ENCODE measurements at regions not wholly inside any gene's neighbourhood (a gene's known extent, or its start where the extent isn't known, plus 50 kb on each side); places are given as distances from the start of the nearest gene placed in this dataset.

DNA sequence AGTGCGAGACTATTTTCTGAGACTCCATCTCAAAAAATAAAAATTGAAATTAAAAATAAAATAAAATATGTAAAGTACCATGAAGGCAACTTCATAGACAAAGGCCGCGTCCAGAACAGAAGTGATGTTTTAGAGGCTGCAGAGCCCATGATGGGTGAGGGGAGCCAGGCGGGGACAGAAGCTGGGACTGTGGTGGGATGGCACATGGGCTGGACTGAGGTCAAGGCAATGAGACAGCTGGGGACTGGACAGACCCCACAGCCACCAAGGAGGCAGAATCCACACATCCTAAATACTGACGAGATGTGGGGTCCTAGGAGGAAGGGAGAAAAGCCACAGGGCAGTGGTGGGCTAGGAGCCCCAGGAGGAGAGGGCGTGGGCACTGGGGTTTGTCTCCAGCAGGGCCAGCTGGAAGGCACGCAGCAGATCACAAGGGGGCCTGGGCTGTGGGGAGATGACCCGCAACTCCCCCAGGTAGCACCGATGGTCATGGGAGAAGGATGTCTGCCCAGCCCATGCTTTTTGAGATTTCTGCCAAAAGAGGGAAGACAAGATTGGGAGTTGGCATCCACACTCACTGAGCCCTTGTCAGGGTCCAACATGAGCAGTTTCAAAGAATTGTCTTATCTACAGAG is 74.3 kb downstream of the KCNF1 start:
- no peak for DNase-seq

DNA sequence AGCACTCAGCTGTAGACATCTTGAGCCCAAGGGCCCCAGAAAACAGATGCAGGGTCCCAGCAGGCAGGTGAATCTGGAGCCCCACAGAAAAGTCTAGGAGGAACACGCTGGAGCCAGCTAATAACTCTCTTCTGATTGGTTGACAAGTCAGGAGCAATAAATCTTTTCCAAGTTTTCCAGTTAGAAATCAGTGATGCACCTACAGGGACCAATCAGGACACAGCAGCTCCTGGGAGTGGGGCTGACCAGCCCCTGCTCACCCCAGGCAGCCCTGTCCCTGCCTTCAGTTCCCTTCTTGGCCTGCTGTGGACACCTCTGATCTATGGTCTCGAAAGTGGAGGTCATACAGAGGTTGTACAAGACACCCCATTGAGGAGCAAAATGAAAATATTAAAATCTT is 75.7 kb downstream of the KCNF1 start:
- no peak for DNase-seq

DNA sequence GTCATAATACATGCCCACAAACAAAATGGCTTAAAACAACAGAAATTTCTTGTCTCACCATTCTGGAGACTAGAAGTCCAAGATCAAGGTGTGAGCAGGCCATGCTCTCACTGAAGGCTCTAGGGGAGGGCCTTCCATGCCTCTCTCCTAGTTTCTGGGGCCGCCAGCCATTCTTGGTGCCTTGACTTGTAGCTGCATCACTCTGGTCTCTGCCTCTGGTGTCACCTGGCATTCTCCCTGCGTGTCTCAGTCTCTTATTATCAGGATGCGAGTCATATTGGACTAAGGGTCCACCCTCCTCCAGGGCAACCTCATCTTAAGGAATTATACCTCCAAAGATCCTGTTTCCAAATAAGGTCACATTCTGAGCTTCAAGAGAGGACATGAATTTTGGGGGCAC is 76.1 kb downstream of the KCNF1 start:
- DNase-seq, result no peak

DNA sequence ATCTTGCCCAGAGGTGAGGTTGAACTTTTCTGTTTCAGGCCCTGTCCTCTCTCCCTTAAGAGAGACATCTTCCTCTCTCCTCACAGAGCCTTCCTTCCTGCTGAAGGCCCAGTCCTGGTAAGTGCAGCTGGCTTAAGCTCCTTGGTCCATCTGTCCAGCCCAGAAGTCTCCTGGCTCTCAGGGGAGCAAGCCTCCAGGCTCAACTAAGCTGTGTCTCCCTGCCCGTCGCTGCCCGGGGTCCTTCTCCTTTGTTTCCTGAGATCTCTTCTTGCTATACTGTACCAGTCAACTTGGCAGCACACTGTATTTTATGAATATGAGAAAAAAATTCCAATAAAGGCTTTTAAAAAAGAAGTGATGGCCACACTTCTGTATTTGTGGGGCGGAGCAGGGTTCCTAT is 77.4 kb downstream of the KCNF1 start:
- no peak for DNase-seq

DNA sequence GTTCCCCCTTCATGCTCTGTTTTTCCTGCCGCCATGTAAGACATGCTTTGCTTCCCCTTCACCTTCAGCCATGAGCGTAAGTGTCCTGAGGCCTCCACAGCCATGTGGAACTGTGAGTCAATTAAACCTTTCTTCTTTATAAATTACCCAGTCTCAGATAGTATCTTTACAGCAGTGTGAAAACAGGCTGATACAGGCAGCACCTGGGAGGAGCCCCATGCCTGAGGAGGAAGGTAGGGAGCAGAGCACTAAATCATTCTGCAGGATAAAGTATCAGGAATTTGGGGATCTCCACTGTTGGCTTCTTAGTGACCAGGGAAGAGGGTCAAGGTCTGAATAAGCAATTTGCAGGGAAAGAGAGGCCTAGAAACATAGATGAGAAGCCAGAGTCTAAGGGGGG is 78.0 kb downstream of the KCNF1 start:
- DNase-seq, result no peak

DNA sequence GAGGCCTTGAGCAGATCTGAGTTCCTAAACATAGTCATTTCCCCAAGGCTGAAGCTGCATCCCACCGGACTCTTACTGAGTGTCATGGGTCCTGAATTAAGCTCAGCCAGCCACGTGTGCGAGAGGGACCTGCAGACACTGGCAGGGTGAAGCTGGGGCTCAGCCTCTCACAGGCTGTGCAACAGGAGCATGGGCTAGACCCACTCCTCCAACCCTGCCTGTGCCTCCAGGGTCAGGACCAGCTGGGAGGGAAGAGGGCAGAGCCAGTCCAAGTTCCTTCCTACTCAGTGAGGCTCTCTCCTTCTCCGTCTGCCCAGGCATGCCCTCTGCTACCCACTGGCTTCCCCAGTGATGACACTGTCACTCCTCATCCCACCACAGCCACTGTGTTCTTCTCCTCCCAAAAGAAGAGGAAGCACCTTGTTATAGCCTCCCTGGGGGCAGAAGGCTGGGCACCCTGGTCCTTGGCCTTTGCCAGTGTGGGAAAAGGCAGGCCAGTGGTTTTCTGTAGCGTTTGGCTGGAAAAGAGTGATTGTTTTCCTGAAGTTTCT is 78.9 kb downstream of the KCNF1 start:
- DNase-seq, result no peak

DNA sequence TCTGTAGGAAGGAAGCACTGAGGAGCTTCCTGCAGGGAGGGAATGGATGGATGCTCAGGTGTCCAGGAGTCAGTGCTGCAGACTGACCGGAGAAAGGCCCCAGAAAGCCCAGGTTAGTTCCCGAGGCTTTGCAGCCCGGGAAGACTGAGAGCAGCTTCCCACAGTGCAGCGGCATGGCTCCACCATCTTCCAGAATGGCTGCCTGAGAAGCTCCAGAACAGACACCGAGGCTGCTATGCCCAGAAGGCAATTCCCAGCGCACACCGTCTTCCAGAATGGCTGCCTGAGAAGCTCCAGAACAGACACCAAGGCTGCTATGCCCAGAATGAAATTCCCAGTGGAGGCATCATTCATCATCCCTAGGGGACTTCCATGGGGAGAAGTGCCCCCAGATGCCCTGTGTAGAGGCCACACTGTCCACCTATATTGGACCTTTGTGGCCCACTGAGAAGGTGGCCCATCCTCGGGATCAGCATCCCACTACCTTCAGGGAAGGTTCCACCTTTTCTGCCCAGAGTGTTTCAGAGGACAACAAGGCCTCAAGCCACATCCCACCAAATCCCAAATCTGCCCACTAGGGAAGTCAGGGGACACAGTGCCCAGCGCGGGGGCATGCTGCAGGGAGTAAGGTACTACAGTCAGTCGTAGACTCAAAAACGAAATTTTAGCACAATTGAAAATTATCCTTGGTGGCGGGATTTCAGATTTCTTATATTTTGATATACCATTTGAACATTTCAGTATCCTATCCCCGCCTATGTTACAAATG is 80.5 kb downstream of the KCNF1 start:
- DNase-seq, result no peak

DNA sequence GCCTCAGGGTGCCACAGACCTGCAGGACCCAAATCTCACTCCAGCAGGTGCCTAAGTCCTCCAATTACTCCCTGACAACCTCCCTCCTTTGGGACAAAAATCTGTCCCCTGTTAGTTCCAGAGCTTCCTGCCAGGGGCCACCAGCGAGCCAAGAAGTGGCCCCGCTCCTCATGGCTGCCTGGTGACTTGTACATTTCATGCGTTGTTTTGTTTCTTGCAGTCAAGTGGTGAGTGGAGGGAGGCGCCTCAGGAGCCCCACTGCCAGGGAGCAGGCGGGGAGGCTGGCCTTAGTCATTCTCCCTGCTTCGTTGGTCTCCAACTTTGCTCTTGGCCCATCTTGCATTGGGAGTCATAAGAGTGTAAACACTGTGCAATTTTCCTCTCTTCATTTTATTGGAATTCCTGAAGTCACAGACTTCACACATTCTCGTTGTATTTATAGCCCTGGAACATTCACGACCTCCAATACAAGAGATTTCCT is 81.3 kb downstream of the KCNF1 start:
- no peak for DNase-seq

DNA sequence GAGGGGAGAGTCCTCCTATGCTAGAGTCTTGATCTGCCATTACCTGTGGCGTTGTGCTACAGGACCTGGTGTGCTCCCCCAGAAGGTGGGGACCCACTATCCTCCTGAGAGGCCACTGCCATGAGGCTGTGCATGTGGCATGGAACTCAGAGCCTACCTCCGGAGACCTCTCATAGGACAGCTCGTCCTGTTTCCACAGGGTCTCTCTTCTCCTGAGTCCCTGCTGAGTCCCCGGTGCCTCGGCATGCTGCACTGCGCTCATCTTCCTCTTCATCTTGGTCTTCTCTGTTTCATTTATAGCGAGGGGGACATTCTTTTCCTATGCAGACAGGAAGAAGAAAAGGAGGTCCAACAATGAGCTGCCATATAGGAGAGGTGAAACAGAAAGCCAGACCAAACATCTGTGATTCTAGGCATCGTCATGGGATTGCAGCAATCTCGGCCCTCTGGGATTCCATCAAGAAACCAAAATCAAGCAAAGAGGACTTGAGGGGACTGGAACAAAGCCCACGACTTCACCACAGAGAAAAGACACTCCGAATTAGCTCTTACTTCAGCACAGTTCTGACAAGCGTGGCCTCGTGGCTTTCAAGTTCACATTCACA is 83.7 kb downstream of the KCNF1 start:
- no peak for DNase-seq

DNA sequence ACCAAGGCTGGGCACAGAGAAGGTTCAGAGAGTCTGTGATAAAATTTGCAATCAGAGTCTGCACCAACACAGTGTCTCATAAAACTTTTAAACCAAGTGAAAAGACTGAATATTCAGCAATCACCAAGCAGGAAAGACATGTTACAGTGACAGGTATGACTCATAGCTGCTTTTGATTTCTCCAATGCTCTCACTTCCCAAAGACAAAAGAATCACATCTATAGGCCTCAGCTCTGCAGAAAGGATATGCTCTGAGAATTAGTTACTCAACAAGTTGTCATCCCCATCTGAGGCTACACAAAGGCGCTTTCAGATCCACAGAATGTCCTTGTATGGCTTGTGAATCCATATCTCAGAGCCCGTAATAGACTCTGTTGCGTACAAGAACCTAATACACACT is 92.5 kb downstream of the KCNF1 start:
- no peak for DNase-seq

DNA sequence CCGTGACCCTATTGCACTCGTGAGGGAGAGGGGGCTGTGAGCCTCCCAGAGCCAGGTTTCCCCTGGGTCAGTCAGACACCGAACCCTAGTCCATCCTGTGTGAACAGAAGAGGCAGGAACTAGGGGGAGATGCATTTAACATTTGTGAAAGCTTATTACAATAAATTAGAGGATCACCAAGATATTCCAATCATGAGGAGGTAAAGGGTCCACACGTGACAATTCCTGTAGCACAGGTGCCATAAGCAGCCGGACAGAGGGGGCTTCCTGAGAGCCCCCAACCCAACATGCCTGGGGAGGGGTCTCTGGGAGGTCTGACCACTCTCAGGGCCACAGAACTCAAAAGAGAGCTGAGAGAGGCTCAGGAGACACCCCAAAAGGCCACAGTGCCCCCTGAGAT is 93.3 kb downstream of the KCNF1 start:
- DNase-seq, result no peak

DNA sequence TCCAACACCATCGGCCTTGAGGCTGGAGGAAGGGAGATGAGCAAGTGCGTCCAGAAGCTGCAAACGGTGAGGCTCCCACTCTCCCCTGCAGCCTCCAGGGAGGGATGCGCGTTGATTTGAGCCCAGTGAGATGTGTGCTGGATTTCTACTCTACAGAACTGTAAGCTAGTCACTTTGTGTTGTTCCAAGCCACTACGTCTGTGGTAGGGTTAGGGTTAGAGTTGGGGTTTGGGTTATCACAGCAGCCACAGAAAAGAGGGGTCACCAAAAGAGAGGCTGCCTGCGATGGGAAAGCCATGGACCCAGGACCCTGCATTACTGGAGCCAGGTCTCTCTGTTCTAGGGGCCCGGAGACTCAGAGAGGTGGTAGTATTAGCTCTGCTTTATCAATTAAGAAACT is 94.5 kb downstream of the KCNF1 start:
- no peak for DNase-seq

DNA sequence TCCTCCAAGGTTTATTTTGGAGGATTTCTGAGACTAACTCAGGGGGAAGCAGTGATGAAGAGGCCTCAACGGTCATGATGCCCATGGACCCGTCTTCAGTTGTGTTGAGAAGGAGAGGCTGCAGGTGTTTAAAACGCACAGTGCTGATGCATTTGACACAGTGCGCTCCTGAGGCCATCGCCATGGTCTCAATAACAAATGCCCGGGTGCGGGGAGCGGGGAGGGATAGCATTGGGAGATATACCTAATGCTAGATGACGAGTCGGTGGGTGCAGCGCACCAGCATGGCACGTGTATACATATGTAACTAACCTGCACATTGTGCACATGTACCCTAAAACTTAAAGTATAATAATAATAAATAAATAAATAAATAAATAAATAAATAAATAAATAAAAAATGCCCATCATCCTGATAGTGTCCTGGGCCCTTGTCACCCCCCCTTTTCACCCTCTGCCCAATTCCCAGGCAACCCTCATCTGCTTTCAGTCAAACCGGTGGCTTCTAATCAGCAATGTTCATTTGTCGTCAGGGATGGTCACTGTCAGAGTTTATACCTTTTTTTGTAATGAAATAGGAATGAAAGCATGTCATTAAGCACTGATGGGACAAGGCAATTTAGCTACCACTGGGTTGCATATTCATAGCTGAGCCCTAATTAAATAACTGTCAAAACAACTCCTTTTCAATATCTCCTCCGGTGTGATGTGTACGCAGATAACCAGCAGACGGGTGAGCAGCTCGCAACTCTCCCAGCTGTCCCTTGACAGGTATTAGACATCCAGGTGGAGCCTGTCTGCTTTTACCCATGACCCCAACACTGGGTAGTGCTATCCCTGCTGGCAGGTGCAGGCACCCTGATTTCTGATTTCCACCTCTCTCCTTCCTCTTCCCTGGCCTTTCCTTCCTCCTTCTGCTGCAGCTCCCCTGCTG is 95.9 kb downstream of the KCNF1 start:
- DNase-seq, result no peak

DNA sequence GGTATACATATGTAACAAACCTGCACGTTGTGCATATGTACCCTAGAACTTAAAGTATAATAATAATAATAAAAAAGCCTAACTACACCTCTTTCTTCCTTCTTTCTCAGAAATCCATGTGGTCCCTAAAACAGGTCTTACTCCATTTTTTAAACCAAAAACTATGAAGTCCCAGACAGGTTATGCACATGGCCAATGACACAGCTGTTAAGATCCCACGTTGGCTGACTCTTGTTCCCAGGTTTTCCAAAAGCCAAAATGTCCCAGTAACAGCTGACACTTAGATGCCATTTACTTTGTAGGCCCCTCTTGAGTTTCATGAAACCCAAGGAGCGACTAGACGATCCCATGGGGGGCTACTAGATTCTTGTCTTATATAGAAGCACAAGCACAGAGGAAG is 97.0 kb downstream of the KCNF1 start:
- DNase-seq, result no peak

DNA sequence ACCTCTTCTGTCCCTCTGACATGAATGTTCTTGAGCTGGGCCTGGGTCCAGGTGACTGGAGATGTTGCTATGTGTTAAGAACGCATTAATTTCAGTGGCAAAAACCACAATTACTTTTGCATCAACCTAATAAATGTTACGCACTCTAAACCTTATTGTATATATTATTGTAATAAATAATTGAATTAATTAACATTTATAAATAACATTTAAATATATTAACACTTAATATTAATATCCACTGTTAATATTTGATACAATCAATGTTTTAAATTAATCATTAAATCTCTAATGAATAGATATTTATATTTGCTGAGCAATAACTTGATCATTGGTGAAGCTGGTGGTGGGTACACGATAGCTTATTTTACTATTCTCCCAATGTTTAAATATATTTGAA is 97.4 kb downstream of the KCNF1 start:
- DNase-seq, result no peak

DNA sequence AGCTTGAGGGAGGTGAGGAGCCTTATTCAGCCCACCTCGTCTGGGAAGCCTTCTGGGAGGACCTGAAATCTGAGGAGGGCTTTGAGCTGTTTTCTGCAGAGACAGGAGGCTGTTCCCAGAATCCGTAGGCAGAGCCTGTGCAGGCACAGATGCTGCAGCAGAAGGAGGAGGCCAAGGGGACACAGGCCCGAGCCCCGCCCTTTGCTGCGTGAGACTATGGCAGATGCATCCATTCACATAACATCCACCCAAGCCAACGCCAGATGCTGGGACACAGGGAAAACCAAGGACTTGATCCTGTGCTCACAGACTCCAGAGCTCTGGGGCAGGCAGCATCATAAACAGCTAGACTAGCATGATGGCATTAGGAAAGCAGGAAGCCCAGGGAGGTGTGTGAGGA is 98.2 kb downstream of the KCNF1 start:
- no peak for DNase-seq

DNA sequence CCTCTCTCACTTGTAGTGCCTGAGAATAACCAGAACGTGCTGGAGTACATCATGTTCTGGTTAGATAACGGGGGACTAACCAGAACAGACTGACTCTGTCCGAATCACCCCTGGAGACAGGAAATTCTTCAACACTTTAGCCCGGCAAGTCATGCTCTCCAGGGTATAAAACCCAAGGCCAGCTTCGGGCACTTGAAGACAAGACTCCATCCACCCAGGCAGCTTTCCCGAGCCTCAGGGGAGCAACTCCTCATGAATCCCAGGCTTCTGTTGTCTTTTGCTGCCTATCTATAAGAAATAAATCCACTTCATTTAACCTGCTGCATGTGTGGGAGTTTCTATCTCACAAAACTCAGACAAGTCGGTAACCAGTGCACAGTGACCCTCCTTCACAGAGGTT is 99.6 kb downstream of the KCNF1 start:
- DNase-seq, result no peak

DNA sequence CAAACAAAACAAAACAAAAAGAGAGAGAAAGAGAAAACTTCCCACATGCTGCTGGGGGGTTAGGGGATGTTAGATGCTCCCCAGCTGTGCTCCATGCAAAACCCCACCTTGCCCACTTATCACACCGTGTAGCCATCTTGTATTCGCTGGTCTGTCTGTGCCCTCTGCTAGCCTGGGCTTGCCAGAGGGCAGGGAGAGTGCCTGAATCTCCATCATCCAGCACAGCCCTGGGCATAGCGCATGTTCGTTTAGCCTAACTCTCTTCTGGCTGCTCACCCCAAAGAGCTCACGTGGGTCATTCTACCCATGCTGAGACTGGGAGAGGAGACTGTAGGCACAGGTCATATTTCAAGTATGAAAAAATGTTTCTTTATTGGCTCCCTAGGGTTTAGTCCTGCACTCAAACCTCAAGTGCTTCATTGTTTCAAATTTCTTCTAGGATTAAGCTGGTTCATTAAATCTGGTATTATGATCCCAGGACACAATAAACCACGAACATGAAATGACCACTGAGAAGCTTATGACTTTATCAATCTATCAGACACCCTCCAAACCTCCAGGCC is 100.5 kb downstream of the KCNF1 start:
- DNase-seq, result no peak

DNA sequence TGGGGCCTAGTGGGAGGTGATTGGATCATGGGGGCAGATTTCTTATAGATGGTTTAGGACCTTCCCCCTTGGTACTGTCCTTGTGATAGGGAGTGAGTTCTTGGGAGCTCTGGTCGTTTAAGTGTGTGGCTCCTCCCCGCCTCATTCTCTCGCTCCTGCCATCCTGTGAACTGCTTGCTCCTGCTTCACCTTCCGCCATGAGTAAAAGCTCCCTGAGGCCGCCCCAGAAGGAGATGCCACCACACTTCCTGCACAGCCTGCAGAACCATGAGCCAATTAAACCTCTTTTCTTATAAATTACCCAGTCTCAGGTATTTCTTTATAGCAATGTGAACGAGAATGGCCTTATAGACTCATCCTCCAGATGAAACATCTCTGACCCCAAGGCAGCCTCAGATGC is 101.5 kb downstream of the KCNF1 start:
- no peak for DNase-seq

DNA sequence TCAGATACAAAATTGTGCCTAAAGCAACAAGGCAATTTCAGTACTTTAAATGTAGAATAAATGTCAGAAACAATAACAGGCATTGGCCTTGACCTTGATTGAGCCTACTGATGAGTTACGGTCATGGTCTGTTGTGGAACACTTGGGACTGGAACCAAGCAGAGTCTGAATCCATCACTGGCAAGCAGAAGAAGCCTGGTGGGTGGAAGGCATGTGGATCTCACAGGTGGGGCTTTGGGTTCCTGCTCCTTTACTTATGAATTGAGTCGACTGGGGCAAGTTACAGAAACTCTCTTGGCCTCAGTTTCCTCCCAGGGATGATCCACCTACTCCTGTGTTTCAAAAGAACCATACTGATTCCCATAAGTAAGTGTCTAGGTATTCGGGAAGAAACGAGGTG is 102.3 kb downstream of the KCNF1 start:
- no peak for DNase-seq

DNA sequence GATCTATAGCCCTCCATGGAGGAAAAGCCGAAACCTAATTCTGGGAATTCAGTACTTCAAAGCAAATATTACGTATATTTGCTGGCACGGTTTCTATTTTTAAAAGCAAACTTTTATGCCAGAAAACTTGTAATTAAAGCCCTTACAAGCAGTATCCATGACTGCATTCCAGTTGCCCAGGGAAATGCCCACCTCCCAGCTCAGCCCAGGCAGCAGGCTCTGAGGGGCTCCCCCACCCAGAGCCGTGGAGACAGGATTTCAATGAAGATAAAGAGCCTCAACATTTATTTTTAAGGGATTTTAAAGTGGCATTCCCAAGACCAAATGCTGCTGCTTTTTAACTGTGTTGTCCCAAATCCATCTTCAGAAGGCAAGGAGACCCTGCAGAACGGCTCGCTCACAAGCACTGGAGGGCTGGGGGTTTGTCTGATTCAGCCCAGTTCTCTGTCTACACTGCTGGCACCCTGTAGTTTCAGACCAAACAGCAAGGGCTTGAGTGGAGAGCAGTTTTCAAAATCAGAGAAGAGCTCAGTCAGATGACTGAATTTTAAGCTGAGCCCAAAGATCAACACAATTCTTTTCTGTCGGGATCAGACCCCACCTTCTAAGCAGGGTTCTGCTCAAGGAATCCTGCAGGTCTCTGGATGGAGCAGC is 105.1 kb downstream of the KCNF1 start:
- DNase-seq, result no peak

DNA sequence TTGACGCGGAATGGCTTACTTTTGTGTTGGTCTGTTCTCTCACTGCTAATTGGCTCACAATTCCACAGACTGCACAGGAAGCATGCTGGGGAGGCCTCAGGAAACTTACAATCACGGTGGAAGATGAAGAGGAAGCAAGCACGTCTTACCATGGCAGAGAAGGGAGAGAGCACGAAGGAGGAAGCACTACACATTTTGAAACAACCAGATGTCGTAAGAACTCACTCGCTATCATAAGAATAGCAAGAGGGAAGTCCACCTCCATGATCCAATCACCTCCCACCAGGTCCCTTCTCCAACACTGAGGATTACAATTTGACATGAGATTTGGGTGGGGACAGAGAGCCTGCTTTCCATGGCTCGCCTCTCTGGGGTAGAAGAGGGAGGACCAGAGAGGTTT is 106.2 kb downstream of the KCNF1 start:
- no peak for DNase-seq
